PC-3 (cell line): ENCODE measurements at regions not wholly inside any gene's neighbourhood (a gene's known extent, or its start where the extent isn't known, plus 50 kb on each side); places are given as distances from the start of the nearest gene placed in this dataset.

Source experiments
- ATAC-seq: fragments of 200-7000 bp; cut with Tn5 transposase; 2 replicates; pipeline ENCODE4 v1.9.1; 2020; ENCODE audit warnings: mild to moderate bottlenecking, moderate library complexity
- BruUV-seq: library from RNA; stranded (reverse); fragments of 400-500 nt; replicated peaks from 2 replicates; lab custom pipeline; 2021; lab: Mats Ljungman, UMichigan
- CTCF ChIA-PET: fragments of 300-600 bp; sonication (Branson Sonifier 250); formaldehyde crosslinking; loops from one replicate; lab custom pipeline; 2022; ENCODE audit warnings: antibody characterized with exemption; lab: Charles Lee
- POLR2A ChIA-PET: fragments of 300-600 bp; sonication (Branson Sonifier 250); formaldehyde crosslinking; loops from one replicate; lab custom pipeline; 2022; ENCODE audit warnings: antibody characterized with exemption; ENCODE audit not compliant: unreplicated experiment; lab: Charles Lee
- DNase-seq: peaks from one replicate; pipeline ENCODE4 v3.0.0-alpha.2; 2015
- H2AFZ ChIP-seq: fragments of 300-600 bp; sonication (generic); 2 replicates; pipeline ENCODE4 v1.6.0; 2016; ENCODE audit warnings: antibody characterized with exemption, low read length
- H3F3A ChIP-seq: fragments of 300-600 bp; sonication (generic); one replicate; pipeline ENCODE4 v1.6.0; 2017; ENCODE audit warnings: antibody characterized with exemption, low read length, control low read depth, mild to moderate bottlenecking; ENCODE audit not compliant: unreplicated experiment
- H3K27ac ChIP-seq: fragments of 300-600 bp; sonication (generic); 2 replicates; pipeline ENCODE4 v1.5.1; 2016; ENCODE audit warnings: mild to moderate bottlenecking, low read length
- H3K27me3 ChIP-seq: fragments of 300-600 bp; sonication (generic); 2 replicates; pipeline ENCODE4 v1.6.1; 2016; ENCODE audit warnings: low read length, mixed read lengths
- H3K36me3 ChIP-seq: fragments of 300-600 bp; sonication (generic); 2 replicates; pipeline ENCODE4 v1.6.1; 2016; ENCODE audit warnings: low read depth, mixed run types, low read length, mixed read lengths
- H3K4me1 ChIP-seq: fragments of 300-600 bp; sonication (generic); 2 replicates; pipeline ENCODE4 v1.5.1; 2016; ENCODE audit warnings: low read length; ENCODE audit not compliant: insufficient read depth
- H3K4me2 ChIP-seq: fragments of 300-600 bp; sonication (generic); 2 replicates; pipeline ENCODE4 v1.6.0; 2016; ENCODE audit warnings: low read length
- H3K4me3 ChIP-seq: fragments of 300-600 bp; sonication (generic); 2 replicates; pipeline ENCODE4 v1.5.1; 2016; ENCODE audit warnings: mild to moderate bottlenecking, low read length, mixed read lengths
- H3K79me2 ChIP-seq: fragments of 300-600 bp; sonication (generic); 2 replicates; pipeline ENCODE4 v1.6.1; 2017; ENCODE audit warnings: low read length, mixed read lengths
- H3K9ac ChIP-seq: fragments of 300-600 bp; sonication (generic); 2 replicates; pipeline ENCODE4 v1.6.0; 2016; ENCODE audit warnings: mild to moderate bottlenecking, low read length
- H3K9me2 ChIP-seq: fragments of 300-600 bp; sonication (generic); replicated peaks from 2 replicates; pipeline ENCODE4 v1.6.1; 2016; ENCODE audit warnings: mixed run types, low read length, mixed read lengths
- H3K9me3 ChIP-seq: fragments of 300-600 bp; sonication (generic); 2 replicates; pipeline ENCODE4 v1.6.1; 2016; ENCODE audit warnings: low read length, mixed read lengths
- H4K20me1 ChIP-seq: fragments of 300-600 bp; sonication (generic); 2 replicates; pipeline ENCODE4 v1.6.1; 2016; ENCODE audit warnings: low read length, mixed read lengths
- EZH2 ChIP-seq: fragments of 300-600 bp; sonication (generic); IDR thresholded peaks from one replicate; pipeline ENCODE4 v1.6.1; 2017; ENCODE audit warnings: antibody characterized with exemption, mild to moderate bottlenecking, low read length; ENCODE audit not compliant: unreplicated experiment
- EZH2phosphoT487 ChIP-seq: fragments of 300-600 bp; sonication (generic); IDR thresholded peaks from 2 replicates; pipeline ENCODE4 v1.6.1; 2018; ENCODE audit warnings: mild to moderate bottlenecking, antibody characterized with exemption, low read length, borderline replicate concordance
- intact Hi-C: fragments of 100-400 bp; cut with micrococcal nuclease; formaldehyde crosslinking; loops from 2 replicates; pipeline ENCODE4 v1.9.0; 2023
- TF ChIP-seq, protein P1 (sequence below): fragments of 300-600 bp; sonication (generic); conservative IDR thresholded peaks from 2 replicates; pipeline ENCODE4 v1.5.1; 2017; ENCODE audit warnings: antibody characterized with exemption, low read depth, mild to moderate bottlenecking, low read length

DNA sequence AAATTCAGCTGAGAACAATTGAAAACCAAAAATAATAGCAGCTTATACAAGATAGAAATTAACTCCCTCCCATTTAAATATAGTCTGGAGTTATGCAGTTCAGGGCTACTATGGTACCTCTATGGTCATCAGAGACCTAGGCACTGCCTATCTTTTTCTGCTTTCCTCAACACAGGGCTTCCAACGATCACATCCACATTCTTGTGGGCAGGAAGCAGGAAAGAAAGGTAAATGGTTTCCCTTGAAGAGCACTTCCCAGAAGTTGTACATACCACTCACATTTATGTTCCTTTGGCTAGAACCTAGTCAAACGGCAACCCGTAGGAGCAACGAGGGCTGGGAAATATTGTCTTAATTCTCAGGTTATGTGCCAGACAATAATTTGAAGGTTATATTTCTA, 197.7 kb upstream of the PRICKLE2 start:
- Histone ChIP-seq H3K79me2 (no peaks in the 10 kb centered on the region), H3K9ac (no peak overlapping the region)
- BruUV-seq = no TSS peak

GRCh38 chr3:64422192-64422591, 196.9 kb upstream of the PRICKLE2 start:
- Histone ChIP-seq H3K9me3 (no peaks in the 10 kb centered on the region), H4K20me1 (no peaks in the 10 kb centered on the region), H3K4me3 (no peak overlapping the region), H3K4me2 (no peak overlapping the region), H3K36me3 (no peaks in the 10 kb centered on the region), H2AFZ (no peak overlapping the region), H3K27ac (no peak overlapping the region), H3K4me1 (no peaks in the 10 kb centered on the region), H3F3A (no peaks in the 10 kb centered on the region), H3K27me3 (no peaks in the 10 kb centered on the region), H3K9ac (no peak overlapping the region), H3K9me2 (no peaks in the 10 kb centered on the region), H3K79me2 (no peaks in the 10 kb centered on the region)
- BruUV-seq = no TSS peak
- ATAC-seq = no peak
- no peak for DNase-seq
- ChIA-PET CTCF (no interaction called here), POLR2A (no interaction called here)
- no peak for TF ChIP-seq EZH2
- TF ChIP-seq, protein P1, sequence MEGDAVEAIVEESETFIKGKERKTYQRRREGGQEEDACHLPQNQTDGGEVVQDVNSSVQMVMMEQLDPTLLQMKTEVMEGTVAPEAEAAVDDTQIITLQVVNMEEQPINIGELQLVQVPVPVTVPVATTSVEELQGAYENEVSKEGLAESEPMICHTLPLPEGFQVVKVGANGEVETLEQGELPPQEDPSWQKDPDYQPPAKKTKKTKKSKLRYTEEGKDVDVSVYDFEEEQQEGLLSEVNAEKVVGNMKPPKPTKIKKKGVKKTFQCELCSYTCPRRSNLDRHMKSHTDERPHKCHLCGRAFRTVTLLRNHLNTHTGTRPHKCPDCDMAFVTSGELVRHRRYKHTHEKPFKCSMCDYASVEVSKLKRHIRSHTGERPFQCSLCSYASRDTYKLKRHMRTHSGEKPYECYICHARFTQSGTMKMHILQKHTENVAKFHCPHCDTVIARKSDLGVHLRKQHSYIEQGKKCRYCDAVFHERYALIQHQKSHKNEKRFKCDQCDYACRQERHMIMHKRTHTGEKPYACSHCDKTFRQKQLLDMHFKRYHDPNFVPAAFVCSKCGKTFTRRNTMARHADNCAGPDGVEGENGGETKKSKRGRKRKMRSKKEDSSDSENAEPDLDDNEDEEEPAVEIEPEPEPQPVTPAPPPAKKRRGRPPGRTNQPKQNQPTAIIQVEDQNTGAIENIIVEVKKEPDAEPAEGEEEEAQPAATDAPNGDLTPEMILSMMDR = no peak
- TF ChIP-seq EZH2phosphoT487 = no peak
- intact Hi-C loops = no loop called here

More for the DNA sequence above, 197.7 kb upstream of the PRICKLE2 start:
- CTCF ChIA-PET = no interaction called here
- ATAC-seq = no peak
- Histone ChIP-seq H4K20me1 (no peaks in the 10 kb centered on the region), H3F3A (no peaks in the 10 kb centered on the region), H3K9me3 (no peaks in the 10 kb centered on the region), H2AFZ (no peak overlapping the region), H3K27me3 (no peaks in the 10 kb centered on the region), H3K9me2 (no peaks in the 10 kb centered on the region), H3K4me3 (no peak overlapping the region), H3K4me1 (no peaks in the 10 kb centered on the region), H3K27ac (no peak overlapping the region), H3K36me3 (no peaks in the 10 kb centered on the region), H3K4me2 (no peak overlapping the region)
- TF ChIP-seq, protein P1 = no peak
- TF ChIP-seq EZH2 (no peak), EZH2phosphoT487 (no peak)
- POLR2A ChIA-PET = no interaction called here
- intact Hi-C loops = no loop called here
- DNase-seq = no peak

- CTCF ChIA-PET = no interaction called here
- Histone ChIP-seq H3K4me3 (no peak overlapping the region), H3F3A (no peaks in the 10 kb centered on the region), H3K9me3 (no peaks in the 10 kb centered on the region), H3K27me3 (no peaks in the 10 kb centered on the region), H2AFZ (no peak overlapping the region), H4K20me1 (no peaks in the 10 kb centered on the region), H3K4me1 (no peaks in the 10 kb centered on the region), H3K9me2 (no peaks in the 10 kb centered on the region), H3K27ac (no peak overlapping the region), H3K79me2 (no peaks in the 10 kb centered on the region), H3K9ac (no peak overlapping the region), H3K4me2 (no peak overlapping the region), H3K36me3 (no peaks in the 10 kb centered on the region)
- BruUV-seq = no TSS peak
- ATAC-seq = no peak
- TF ChIP-seq, protein P1 = no peak
- no peak for TF ChIP-seq EZH2
- TF ChIP-seq EZH2phosphoT487 = no peak
- intact Hi-C loops = no loop called here
- POLR2A ChIA-PET = no interaction called here
- DNase-seq = no peak
Observed at GRCh38 chr3:64417816-64418215, 192.6 kb upstream of the PRICKLE2 start.
